KMS-11 (cell line): ENCODE measurements at regions not wholly inside any gene's neighbourhood (a gene's known extent, or its start where the extent isn't known, plus 50 kb on each side); places are given as distances from the start of the nearest gene placed in this dataset.

Source experiments
- H2AFZ ChIP-seq: fragments of 200-600 bp; sonication (generic); 2 replicates; pipeline ENCODE4 v1.6.1; 2016; ENCODE audit warnings: antibody characterized with exemption, mixed run types, low read depth
- H3K27ac ChIP-seq: fragments of 200-600 bp; sonication (generic); 2 replicates; pipeline ENCODE4 v1.6.1; 2016; ENCODE audit warnings: mild to moderate bottlenecking, mixed run types
- H3K27me3 ChIP-seq: fragments of 200-600 bp; sonication (generic); 2 replicates; pipeline ENCODE4 v1.6.1; 2017; ENCODE audit warnings: mild to moderate bottlenecking, low read depth, mixed run types, moderate library complexity; ENCODE audit not compliant: insufficient read depth
- H3K36me3 ChIP-seq: fragments of 200-600 bp; sonication (generic); 2 replicates; pipeline ENCODE4 v1.6.1; 2017; ENCODE audit warnings: mild to moderate bottlenecking, mixed run types; ENCODE audit not compliant: insufficient read depth
- H3K4me1 ChIP-seq: fragments of 200-600 bp; sonication (generic); 2 replicates; pipeline ENCODE4 v1.6.1; 2016; ENCODE audit warnings: mild to moderate bottlenecking, low read depth, mixed run types; ENCODE audit not compliant: poor library complexity, severe bottlenecking
- H3K4me2 ChIP-seq: fragments of 200-600 bp; sonication (generic); 2 replicates; pipeline ENCODE4 v1.7.0; 2016; ENCODE audit warnings: mild to moderate bottlenecking, mixed run types
- H3K4me3 ChIP-seq: fragments of 200-600 bp; sonication (generic); IDR thresholded peaks from 2 replicates; pipeline ENCODE4 v1.6.1; 2017; ENCODE audit warnings: low read depth, low read length, mixed read lengths; ENCODE audit not compliant: insufficient read depth
- H3K79me2 ChIP-seq: fragments of 200-600 bp; sonication (generic); 2 replicates; pipeline ENCODE4 v1.6.1; 2016; ENCODE audit warnings: low read depth, mixed run types; ENCODE audit not compliant: insufficient read depth
- H3K9ac ChIP-seq: fragments of 200-600 bp; sonication (generic); 2 replicates; pipeline ENCODE4 v1.6.1; 2016; ENCODE audit warnings: mild to moderate bottlenecking, mixed run types
- H4K20me1 ChIP-seq: fragments of 200-600 bp; sonication (generic); 2 replicates; pipeline ENCODE4 v1.6.1; 2016; ENCODE audit warnings: mild to moderate bottlenecking, mixed run types; ENCODE audit not compliant: insufficient read depth
- TF ChIP-seq, protein P1 (sequence below): fragments of 200-600 bp; sonication (generic); conservative IDR thresholded peaks from 2 replicates; pipeline ENCODE4 v1.6.1; 2017; ENCODE audit warnings: low read depth, mild to moderate bottlenecking, antibody characterized with exemption, low read length, moderate library complexity, mixed read lengths

- H3K4me1 ChIP-seq, result no peaks in the 10 kb centered on the region
- TF ChIP-seq, protein P1, sequence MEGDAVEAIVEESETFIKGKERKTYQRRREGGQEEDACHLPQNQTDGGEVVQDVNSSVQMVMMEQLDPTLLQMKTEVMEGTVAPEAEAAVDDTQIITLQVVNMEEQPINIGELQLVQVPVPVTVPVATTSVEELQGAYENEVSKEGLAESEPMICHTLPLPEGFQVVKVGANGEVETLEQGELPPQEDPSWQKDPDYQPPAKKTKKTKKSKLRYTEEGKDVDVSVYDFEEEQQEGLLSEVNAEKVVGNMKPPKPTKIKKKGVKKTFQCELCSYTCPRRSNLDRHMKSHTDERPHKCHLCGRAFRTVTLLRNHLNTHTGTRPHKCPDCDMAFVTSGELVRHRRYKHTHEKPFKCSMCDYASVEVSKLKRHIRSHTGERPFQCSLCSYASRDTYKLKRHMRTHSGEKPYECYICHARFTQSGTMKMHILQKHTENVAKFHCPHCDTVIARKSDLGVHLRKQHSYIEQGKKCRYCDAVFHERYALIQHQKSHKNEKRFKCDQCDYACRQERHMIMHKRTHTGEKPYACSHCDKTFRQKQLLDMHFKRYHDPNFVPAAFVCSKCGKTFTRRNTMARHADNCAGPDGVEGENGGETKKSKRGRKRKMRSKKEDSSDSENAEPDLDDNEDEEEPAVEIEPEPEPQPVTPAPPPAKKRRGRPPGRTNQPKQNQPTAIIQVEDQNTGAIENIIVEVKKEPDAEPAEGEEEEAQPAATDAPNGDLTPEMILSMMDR, result no peak
- H2AFZ ChIP-seq, result no peak overlapping the region
- no peaks in the 10 kb centered on the region for H4K20me1 ChIP-seq
- H3K27me3 ChIP-seq, result no peaks in the 10 kb centered on the region
- no peak overlapping the region for H3K4me3 ChIP-seq
- H3K27ac ChIP-seq, result no peak overlapping the region
- H3K36me3 ChIP-seq, result no peaks in the 10 kb centered on the region
- no peak overlapping the region for H3K4me2 ChIP-seq
- no peaks in the 10 kb centered on the region for H3K79me2 ChIP-seq
- H3K9ac ChIP-seq, result no peak overlapping the region
Observed at GRCh38 chr7:17593819-17594419, 295.5 kb downstream of the AHR start.

DNA sequence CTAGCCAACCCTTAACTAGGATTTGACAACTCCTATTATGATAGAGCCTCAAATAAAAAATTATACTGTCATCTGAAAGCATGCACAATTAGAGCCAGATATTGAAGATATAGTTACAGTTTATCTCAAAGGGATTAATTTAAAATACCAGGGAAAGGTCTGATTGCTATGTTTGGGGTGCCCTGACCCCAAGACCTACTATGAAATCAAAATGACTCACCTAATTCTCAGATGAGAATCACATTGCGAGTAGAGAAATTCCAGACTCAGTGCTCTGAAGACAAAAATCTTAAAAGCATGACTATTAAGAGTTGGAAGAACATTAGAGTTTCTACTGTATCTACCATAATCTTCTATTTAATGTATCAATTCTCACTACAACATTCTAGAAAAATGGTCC, 297.1 kb downstream of the AHR start:
- no peaks in the 10 kb centered on the region for H3K27me3 ChIP-seq
- no peaks in the 10 kb centered on the region for H3K79me2 ChIP-seq
- TF ChIP-seq, protein P1, result no peak
- H3K36me3 ChIP-seq, result no peaks in the 10 kb centered on the region
- no peaks in the 10 kb centered on the region for H4K20me1 ChIP-seq
- H3K27ac ChIP-seq, result no peak overlapping the region
- no peak overlapping the region for H3K9ac ChIP-seq
- no peak overlapping the region for H2AFZ ChIP-seq
- no peaks in the 10 kb centered on the region for H3K4me1 ChIP-seq
- H3K4me2 ChIP-seq, result no peak overlapping the region
- no peak overlapping the region for H3K4me3 ChIP-seq

DNA sequence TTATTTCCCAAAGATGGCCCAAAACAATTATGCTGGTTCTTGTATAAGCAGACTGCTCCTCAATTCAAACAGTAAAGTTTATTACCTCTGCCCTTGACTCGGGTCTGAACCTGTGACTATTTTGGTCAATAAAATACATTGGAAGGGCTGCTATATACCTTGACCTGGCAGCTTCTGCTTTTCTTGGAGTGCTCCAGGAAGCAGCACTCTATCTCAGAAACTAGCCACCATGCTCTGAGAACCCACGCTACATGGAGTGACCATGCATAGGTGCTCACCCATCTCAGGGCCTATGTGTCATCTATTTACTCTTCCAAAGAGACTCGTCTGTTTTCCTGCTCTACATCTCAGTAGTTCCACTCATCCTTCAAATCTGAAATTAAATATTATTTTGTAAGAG, 299.9 kb downstream of the AHR start:
- no peak overlapping the region for H2AFZ ChIP-seq
- no peak overlapping the region for H3K4me3 ChIP-seq
- TF ChIP-seq, protein P1, result no peak
- H3K4me2 ChIP-seq, result no peak overlapping the region
- H3K9ac ChIP-seq, result no peak overlapping the region
- no peaks in the 10 kb centered on the region for H3K36me3 ChIP-seq
- no peaks in the 10 kb centered on the region for H3K27me3 ChIP-seq
- H4K20me1 ChIP-seq, result no peaks in the 10 kb centered on the region
- no peaks in the 10 kb centered on the region for H3K4me1 ChIP-seq
- no peak overlapping the region for H3K27ac ChIP-seq
- H3K79me2 ChIP-seq, result no peaks in the 10 kb centered on the region

- Histone ChIP-seq H3K27me3 (no peaks in the 10 kb centered on the region), H3K4me1 (no peaks in the 10 kb centered on the region), H2AFZ (no peak overlapping the region), H3K4me3 (no peak overlapping the region), H3K9ac (no peak overlapping the region), H3K36me3 (no peaks in the 10 kb centered on the region), H3K27ac (no peak overlapping the region), H4K20me1 (no peaks in the 10 kb centered on the region), H3K4me2 (no peak overlapping the region), H3K79me2 (no peaks in the 10 kb centered on the region)
- TF ChIP-seq, protein P1, result no peak
Observed at GRCh38 chr7:17598846-17599245, 300.4 kb downstream of the AHR start.
